ENCODE measurements at regions not wholly inside any gene's neighbourhood (a gene's known extent, or its start where the extent isn't known, plus 50 kb on each side); places are given as distances from the start of the nearest gene placed in this dataset.

- no peak overlapping the region for H2AFZ ChIP-seq (replicated peaks)
- no peaks in the 10 kb centered on the region for H3K9me3 Mint-ChIP-seq
- H3K4me1 ChIP-seq, result no peaks in the 10 kb centered on the region
- DNase-seq (ENCODE audit: low spot score), result no peak
- no peak overlapping the region for H3K4me2 ChIP-seq
- no peaks in the 10 kb centered on the region for H3K27me3 Mint-ChIP-seq (ENCODE audit: insufficient read depth, low read depth)
- no peak overlapping the region for H3K9ac ChIP-seq
- H3F3A ChIP-seq (ENCODE audit: low read depth), result no peaks in the 10 kb centered on the region
- no peak overlapping the region for H3K27ac ChIP-seq
- H3K79me2 ChIP-seq (ENCODE audit: low read depth), result no peaks in the 10 kb centered on the region
- H3K4me3 ChIP-seq, result no peak overlapping the region
- no peaks in the 10 kb centered on the region for H3K36me3 ChIP-seq
- TF ChIP-seq EZH2phosphoT487 (IDR thresholded peaks at IDR 0.05), result no peak
- TF ChIP-seq, protein P1, sequence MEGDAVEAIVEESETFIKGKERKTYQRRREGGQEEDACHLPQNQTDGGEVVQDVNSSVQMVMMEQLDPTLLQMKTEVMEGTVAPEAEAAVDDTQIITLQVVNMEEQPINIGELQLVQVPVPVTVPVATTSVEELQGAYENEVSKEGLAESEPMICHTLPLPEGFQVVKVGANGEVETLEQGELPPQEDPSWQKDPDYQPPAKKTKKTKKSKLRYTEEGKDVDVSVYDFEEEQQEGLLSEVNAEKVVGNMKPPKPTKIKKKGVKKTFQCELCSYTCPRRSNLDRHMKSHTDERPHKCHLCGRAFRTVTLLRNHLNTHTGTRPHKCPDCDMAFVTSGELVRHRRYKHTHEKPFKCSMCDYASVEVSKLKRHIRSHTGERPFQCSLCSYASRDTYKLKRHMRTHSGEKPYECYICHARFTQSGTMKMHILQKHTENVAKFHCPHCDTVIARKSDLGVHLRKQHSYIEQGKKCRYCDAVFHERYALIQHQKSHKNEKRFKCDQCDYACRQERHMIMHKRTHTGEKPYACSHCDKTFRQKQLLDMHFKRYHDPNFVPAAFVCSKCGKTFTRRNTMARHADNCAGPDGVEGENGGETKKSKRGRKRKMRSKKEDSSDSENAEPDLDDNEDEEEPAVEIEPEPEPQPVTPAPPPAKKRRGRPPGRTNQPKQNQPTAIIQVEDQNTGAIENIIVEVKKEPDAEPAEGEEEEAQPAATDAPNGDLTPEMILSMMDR (IDR thresholded peaks at IDR 0.05), result no peak
- TF ChIP-seq EZH2 (IDR thresholded peaks at IDR 0.05), result no peak
- no peaks in the 10 kb centered on the region for H3K27me3 ChIP-seq
- no peaks in the 10 kb centered on the region for H3K9me3 ChIP-seq (ENCODE audit: low read depth)
- no peaks in the 10 kb centered on the region for H3K4me1 Mint-ChIP-seq
- H4K20me1 ChIP-seq (ENCODE audit: low read depth), result no peaks in the 10 kb centered on the region
- no peak overlapping the region for H3K27ac Mint-ChIP-seq
- H3K36me3 Mint-ChIP-seq, result no peaks in the 10 kb centered on the region
- no peak overlapping the region for H3K4me3 Mint-ChIP-seq
Measured at GRCh38 chr3:166388321-166388720, 551.1 kb upstream of the BCHE start.

- Mint-ChIP-seq H3K4me3 (no peak overlapping the region), H3K4me1 (no peaks in the 10 kb centered on the region), H3K27me3 (ENCODE audit: insufficient read depth, low read depth) (no peaks in the 10 kb centered on the region), H3K27ac (no peak overlapping the region), H3K9me3 (no peaks in the 10 kb centered on the region), H3K36me3 (no peaks in the 10 kb centered on the region)
- peaks cover 10% of the 10 kb centered on the region for H3K4me1 ChIP-seq
- no peak overlapping the region for H3K4me2 ChIP-seq
- no peaks in the 10 kb centered on the region for H3K9me3 ChIP-seq (ENCODE audit: low read depth)
- H4K20me1 ChIP-seq (ENCODE audit: low read depth), result no peaks in the 10 kb centered on the region
- no peak overlapping the region for H3K27ac ChIP-seq
- no peaks in the 10 kb centered on the region for H3F3A ChIP-seq (ENCODE audit: low read depth)
- H2AFZ ChIP-seq (replicated peaks), result no peak overlapping the region
- no peaks in the 10 kb centered on the region for H3K36me3 ChIP-seq
- no peak for DNase-seq (ENCODE audit: low spot score)
- H3K79me2 ChIP-seq (ENCODE audit: low read depth), result no peaks in the 10 kb centered on the region
- no peak overlapping the region for H3K4me3 ChIP-seq
- H3K9ac ChIP-seq, result no peak overlapping the region
- H3K27me3 ChIP-seq, result no peaks in the 10 kb centered on the region
- TF ChIP-seq, protein P1 (IDR thresholded peaks at IDR 0.05), result no peak
- TF ChIP-seq EZH2phosphoT487 (IDR thresholded peaks at IDR 0.05) (no peak), EZH2 (IDR thresholded peaks at IDR 0.05) (no peak)
Measured at GRCh38 chr3:166372571-166373106, 535.4 kb upstream of the BCHE start.

- Histone ChIP-seq H3K9ac (no peak overlapping the region), H2AFZ (replicated peaks) (no peak overlapping the region), H3K4me1 (peaks cover 10% of the 10 kb centered on the region), H3K4me2 (no peak overlapping the region), H3K9me3 (ENCODE audit: low read depth) (no peaks in the 10 kb centered on the region), H4K20me1 (ENCODE audit: low read depth) (no peaks in the 10 kb centered on the region), H3K36me3 (no peaks in the 10 kb centered on the region), H3K79me2 (ENCODE audit: low read depth) (no peaks in the 10 kb centered on the region), H3K4me3 (no peak overlapping the region), H3F3A (ENCODE audit: low read depth) (no peaks in the 10 kb centered on the region), H3K27ac (no peak overlapping the region), H3K27me3 (no peaks in the 10 kb centered on the region)
- DNase-seq (ENCODE audit: low spot score), result no peak
- TF ChIP-seq EZH2 (IDR thresholded peaks at IDR 0.05), result no peak
- TF ChIP-seq, protein P1 (IDR thresholded peaks at IDR 0.05), result no peak
- no peak for TF ChIP-seq EZH2phosphoT487 (IDR thresholded peaks at IDR 0.05)
- H3K4me1 Mint-ChIP-seq, result no peaks in the 10 kb centered on the region
- no peaks in the 10 kb centered on the region for H3K36me3 Mint-ChIP-seq
- H3K4me3 Mint-ChIP-seq, result no peak overlapping the region
- H3K27ac Mint-ChIP-seq, result no peak overlapping the region
- no peaks in the 10 kb centered on the region for H3K9me3 Mint-ChIP-seq
- no peaks in the 10 kb centered on the region for H3K27me3 Mint-ChIP-seq (ENCODE audit: insufficient read depth, low read depth)
Measured at GRCh38 chr3:166367947-166368533, 530.8 kb upstream of the BCHE start.
